GM12872 (cell line): ENCODE measurements at regions not wholly inside any gene's neighbourhood (a gene's known extent, or its start where the extent isn't known, plus 50 kb on each side); places are given as distances from the start of the nearest gene placed in this dataset.

ENCODE experiments used
- TF ChIP-seq, protein P1 (sequence below): IDR thresholded peaks from 3 replicates; pipeline ENCODE4 v1.5.1; 2011; ENCODE audit warnings: low read depth, mild to moderate bottlenecking, low read length, moderate library complexity; ENCODE audit not compliant: insufficient read depth

DNA sequence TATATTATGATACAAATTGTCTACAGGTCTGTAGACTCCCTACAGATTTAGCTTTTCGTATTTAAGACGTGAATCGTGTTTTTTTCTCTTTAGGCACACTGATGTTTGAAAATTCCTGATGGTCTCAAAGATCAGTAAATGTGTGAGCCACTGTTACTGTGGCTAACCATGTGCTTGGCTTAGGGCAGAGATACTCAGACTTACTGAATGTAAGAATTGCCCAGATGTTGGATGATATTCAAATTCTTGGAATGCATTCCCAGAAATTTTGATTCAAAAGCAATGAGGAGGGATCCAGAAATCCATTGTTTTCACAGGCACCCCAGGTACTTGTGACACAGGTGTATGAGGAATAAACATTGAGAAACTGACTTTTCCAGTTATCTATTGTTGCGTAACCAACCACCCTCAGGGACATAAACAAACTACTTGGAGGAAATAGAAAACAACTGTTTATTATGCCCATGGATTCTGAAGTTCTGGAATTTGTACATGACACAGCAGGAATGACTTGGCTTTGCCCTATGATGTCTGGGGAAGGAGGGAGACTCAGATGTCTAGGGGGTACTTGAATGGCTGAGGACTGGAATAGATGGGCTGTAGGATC, 339.6 kb upstream of the CITED2 start:
- TF ChIP-seq, protein P1, sequence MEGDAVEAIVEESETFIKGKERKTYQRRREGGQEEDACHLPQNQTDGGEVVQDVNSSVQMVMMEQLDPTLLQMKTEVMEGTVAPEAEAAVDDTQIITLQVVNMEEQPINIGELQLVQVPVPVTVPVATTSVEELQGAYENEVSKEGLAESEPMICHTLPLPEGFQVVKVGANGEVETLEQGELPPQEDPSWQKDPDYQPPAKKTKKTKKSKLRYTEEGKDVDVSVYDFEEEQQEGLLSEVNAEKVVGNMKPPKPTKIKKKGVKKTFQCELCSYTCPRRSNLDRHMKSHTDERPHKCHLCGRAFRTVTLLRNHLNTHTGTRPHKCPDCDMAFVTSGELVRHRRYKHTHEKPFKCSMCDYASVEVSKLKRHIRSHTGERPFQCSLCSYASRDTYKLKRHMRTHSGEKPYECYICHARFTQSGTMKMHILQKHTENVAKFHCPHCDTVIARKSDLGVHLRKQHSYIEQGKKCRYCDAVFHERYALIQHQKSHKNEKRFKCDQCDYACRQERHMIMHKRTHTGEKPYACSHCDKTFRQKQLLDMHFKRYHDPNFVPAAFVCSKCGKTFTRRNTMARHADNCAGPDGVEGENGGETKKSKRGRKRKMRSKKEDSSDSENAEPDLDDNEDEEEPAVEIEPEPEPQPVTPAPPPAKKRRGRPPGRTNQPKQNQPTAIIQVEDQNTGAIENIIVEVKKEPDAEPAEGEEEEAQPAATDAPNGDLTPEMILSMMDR, result no peak

DNA sequence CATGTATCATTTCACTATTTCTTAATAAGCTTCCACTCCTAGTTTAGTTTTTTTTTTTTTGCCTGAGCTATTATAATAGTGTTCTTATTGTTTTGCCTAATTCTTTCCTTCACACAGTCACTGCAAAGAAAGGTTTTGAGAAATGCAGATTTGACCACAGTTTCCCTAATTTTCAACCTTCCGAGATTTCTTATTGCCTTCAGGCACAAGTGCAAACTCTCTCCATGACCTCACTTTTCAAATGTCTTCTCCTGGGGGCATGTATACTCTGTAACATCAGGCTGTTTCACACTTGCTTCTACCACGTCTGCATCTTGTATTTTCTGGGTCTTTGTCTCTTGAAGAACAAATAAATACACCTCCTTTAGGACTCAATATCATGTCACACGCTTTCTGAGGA, 339.0 kb upstream of the CITED2 start:
- TF ChIP-seq, protein P1, result no peak

DNA sequence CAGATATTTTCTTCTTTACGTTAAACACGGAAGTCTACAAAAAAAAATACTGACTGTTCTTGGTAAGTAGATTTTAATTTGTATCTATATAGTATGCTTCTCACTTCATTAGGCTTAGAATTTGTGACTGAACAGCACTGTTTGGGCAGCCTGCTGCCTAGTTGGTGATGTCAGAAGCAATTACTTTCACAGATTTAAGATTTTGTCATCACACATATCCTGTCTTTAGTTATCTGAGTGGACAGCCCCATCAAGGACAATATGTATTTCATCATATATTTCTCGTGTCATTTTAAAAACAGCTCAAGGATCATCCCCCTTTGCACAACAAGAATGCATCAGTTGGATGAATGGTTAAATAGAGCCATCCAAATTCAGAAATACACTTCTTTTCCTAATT, 338.4 kb upstream of the CITED2 start:
- TF ChIP-seq, protein P1, result no peak

DNA sequence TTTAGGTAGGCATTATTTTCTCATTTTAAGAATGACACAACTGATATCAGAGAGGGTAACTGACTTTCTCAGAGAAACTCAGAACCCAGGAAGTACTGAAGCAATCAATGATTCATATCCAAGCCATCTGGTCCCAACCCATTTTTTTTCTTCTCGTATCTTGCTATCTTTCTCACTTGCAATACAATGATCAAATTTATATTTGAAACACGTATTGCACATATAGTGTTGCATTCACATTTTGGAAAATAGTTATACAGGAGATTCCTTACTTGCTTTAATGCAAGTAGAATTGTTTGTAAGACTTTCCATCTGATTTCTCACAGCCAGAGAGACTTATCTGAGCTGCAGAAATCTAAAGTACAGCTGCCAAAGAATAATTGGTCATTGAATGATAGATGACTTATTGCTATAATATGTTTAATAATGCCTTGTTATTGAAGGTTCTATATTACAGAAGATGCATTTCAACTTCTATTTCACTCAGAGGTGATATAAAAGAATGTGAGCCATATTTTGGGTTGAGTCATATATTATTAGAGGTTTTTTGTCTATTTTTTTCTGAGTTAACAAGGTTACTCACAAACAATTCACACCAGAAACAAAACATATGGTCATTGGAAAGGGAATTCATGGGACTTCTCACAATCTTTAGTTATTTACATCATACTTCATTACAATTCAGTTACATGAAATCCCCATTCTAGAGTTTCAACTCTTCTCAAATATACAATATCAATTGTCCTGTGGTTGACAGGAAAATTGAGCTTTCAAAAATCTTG, 337.5 kb upstream of the CITED2 start:
- TF ChIP-seq, protein P1, result no peak

DNA sequence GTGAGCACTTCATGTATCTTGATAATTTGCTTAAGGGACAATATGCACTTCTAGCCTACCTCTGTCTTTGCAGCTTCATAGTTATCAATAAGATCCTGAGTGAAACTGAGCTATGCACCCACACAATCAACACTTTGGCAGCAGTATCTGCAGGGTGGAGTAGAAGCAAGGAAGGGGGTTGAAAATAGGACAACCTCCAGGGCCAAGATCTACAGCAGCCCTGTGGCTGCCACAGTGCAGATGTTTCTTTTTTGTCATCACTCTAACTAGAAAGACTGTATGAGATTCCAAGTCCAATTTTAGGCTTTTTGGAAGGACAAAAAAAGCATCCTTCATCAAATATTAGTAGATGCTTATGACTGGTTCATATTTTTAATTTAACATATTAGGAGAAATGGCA, 336.1 kb upstream of the CITED2 start:
- TF ChIP-seq, protein P1, result no peak

DNA sequence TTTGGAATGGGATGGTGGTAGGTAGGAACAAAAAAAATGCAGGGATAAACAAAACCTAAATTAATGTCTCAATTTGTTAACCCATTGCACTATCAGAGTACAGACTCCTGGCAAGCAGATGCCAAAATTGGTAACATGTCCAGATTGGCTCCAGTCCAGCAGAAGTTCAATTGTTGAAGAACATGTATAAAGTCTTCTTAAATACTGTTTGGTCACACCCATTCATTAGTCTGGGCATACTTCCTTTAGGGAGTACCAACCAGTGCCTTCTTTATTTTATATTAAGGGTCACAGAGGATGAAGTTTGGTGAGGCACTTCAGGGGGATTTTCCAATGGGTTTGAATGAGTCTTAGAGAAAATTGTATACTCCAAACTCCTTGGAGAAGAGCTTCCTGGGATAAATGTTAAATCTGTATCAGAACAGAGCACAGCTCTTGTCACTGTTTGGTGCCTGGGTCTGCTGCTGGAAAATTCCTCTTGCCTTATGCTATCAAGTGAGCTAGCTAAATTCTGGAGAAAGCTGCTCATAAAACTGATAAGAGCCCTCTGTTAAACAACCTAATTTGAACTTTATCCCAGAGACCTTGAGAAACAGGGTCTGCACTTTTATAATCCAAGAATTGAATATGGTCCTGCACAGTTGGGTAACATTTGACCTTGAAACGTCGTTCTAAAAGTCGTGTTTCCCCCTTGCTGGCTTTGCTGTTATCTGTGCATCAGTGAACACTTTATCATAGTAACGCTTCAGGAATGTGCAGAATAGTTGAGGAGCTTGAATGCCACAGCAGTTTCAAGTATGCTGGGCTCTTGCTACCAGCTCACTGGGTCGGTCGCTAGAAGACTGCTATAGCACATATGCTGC, 334.1 kb upstream of the CITED2 start:
- TF ChIP-seq, protein P1, result no peak

DNA sequence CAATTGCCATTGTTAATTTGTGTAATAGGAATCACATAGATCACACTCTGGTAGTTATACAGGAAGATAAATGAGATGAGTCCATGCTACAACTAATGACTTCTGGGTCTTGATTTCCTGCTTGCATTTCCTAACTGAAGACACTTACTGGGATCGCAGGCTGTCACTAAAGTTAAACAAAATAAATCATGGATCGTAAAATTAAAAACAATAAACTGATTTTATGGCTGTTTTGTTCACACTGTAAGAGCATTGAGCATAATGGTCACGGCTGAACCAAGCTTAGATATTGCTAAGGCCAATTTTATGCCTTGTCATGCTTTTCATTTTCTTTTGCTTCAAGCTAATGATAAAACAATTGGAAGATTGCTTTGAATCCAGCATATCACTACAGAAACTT, 332.5 kb upstream of the CITED2 start:
- TF ChIP-seq, protein P1, result no peak
